ENCODE measurements at regions not wholly inside any gene's neighbourhood (a gene's known extent, or its start where the extent isn't known, plus 50 kb on each side); places are given as distances from the start of the nearest gene placed in this dataset.

DNA sequence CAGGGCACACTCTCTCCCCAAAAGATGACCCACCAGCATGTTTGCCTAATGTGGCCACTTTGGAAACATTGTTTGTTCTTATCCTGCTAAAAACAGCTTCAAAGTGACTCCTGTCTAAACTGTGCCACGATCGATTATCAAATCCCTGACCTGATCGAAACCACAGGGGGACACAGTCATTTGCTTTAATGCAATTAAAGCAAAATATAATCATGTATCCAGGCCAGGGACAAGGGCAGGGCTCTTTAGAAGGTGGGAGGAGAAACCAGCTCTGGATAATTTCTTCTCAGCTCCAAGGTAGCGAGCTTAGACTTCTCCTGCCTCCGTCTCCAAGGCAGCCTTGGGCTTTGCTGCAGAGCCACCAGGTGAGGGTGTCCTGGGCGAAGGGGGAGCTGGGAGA, 95.0 kb upstream of the HAND1 start:
- H3K27ac ChIP-seq, result no peak overlapping the region
- WGBS, 2 donors, result 89 to 90% methylated on average over 5 to 6 of the region's 6 CpGs
- no peak for DNase-seq

DNA sequence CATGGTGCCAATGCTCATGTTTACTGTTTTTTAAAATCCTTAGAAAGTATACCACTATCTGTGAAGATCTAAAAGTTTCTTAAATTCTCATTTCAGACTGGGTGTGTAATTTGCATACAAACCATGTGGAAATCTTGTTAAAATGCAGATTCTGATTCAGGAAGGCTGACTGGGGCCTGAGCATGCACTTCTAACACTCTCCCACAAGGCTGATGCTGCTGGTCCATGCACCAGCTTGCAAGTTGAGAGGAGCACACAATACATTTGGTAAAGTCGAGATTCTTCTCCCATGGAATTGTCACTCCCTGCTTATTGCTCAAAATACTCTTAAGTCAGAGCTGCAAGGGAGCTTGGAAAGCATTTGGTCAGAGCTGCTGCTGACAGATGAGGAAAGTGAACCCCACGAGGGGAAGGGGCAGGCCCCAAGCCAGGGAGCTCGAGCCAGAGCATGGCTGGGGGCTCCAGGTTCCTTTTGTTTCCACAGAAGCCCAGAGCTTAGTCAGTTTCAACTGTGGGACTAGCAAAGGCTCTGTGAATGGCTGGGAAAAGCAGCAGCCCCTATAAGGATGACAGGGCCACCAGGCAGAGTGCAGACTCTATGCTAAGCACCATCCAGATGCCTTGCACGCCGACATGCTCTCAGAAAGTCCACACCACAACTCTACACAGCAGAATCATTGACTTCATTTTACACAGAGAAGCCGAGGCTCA, 93.5 kb upstream of the HAND1 start:
- 54 to 64% methylated on average over 6 of the region's 6 CpGs for WGBS, 2 donors
- no peak for DNase-seq

More for the DNA sequence above, 95.0 kb upstream of the HAND1 start:
- Histone ChIP-seq H3K9me3 (no peaks in the 10 kb centered on the region), H3K36me3 (no peaks in the 10 kb centered on the region), H3K4me3 (no peak overlapping the region), H3K27me3 (peaks cover 0 to 73% (median 0%) of the 10 kb centered on the region in 4 donors), H3K4me1 (peaks cover 0 to 8% (median 0%) of the 10 kb centered on the region in 3 donors)
- intact Hi-C loops (cut with DNase I), result no loop called here
- no peak for TF ChIP-seq POLR2A (IDR thresholded peaks at IDR 0.05)

DNA sequence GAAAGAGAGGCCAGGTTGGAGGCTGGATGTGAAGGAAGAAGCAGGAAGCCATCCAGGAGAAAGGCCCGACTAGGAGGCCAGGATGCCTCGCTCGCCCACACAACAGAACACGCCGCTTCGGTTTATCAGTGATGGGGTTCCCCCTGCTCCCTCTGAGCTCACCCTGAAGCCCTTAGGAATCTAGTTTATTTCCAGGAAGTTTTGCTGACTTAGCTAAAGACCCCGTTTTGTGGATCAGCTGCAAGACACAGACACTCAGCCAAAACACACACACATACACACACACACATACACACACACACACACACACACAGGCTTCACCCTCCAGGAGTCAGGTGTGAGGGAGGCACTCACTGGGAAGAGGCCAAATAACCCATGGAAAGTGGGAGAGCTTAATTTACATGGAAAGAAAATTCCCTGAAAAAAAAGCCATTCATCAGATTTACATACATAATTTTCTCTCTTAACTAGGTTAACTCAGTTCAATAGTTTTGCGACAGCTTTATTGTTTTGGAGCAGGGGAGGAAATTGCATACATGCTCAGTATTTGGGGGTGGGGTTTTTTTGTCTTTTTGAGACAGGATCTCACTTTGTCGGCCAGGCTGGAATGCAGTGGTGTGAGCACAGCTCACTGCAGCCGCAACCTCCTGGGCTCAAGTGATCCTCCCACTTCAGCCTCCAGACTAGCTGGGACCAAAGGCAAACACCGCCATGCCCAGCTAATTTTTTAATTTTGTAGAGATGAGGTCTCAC, 92.7 kb upstream of the HAND1 start:
- intact Hi-C loops (cut with DNase I), result no loop called here
- no peak overlapping the region for H3K27ac ChIP-seq
- TF ChIP-seq CTCF (IDR thresholded peaks at IDR 0.05) (no peak), POLR2A (IDR thresholded peaks at IDR 0.05) (no peak)
- H3K9me3 ChIP-seq, result no peaks in the 10 kb centered on the region
- H3K4me1 ChIP-seq, result peaks cover 0 to 13% (median 0%) of the 10 kb centered on the region in 3 donors
- 70 to 81% methylated on average over 11 of the region's 11 CpGs for WGBS, 2 donors
- H3K36me3 ChIP-seq, result no peaks in the 10 kb centered on the region
- H3K27me3 ChIP-seq, result peaks cover 0 to 68% (median 0%) of the 10 kb centered on the region in 4 donors
- no peak for DNase-seq
- H3K4me3 ChIP-seq, result no peak overlapping the region

More for the DNA sequence above, 93.5 kb upstream of the HAND1 start:
- Histone ChIP-seq H3K27me3 (peaks cover 0 to 68% (median 0%) of the 10 kb centered on the region in 4 donors), H3K9me3 (no peaks in the 10 kb centered on the region), H3K4me3 (no peak overlapping the region), H3K36me3 (no peaks in the 10 kb centered on the region), H3K4me1 (peaks cover 0 to 13% (median 0%) of the 10 kb centered on the region in 3 donors), H3K27ac (no peak overlapping the region)
- intact Hi-C loops (cut with DNase I), result no loop called here
- TF ChIP-seq POLR2A (IDR thresholded peaks at IDR 0.05), result no peak
- no peak for TF ChIP-seq CTCF (IDR thresholded peaks at IDR 0.05)

- peaks cover 0 to 67% (median 0%) of the 10 kb centered on the region in 4 donors for H3K27me3 ChIP-seq
- intact Hi-C loops (cut with DNase I), result no loop called here
- no peak for TF ChIP-seq POLR2A (IDR thresholded peaks at IDR 0.05)
- TF ChIP-seq CTCF (IDR thresholded peaks at IDR 0.05), result no peak
- no peak overlapping the region for H3K4me3 ChIP-seq
- H3K27ac ChIP-seq, result no peak overlapping the region
- H3K9me3 ChIP-seq, result no peaks in the 10 kb centered on the region
- 26 to 57% methylated on average over 5 of the region's 6 CpGs for WGBS, 2 donors
- peaks cover 0 to 13% (median 0%) of the 10 kb centered on the region in 3 donors for H3K4me1 ChIP-seq
- no peaks in the 10 kb centered on the region for H3K36me3 ChIP-seq
- DNase-seq, result no peak
Observed at GRCh38 chr5:154568589-154568988, 90.6 kb upstream of the HAND1 start.

- Histone ChIP-seq H3K4me3 (no peak overlapping the region), H3K4me1 (peaks cover 0 to 13% (median 0%) of the 10 kb centered on the region in 3 donors)
Observed at GRCh38 chr5:154567155-154567554, 89.1 kb upstream of the HAND1 start.

More at GRCh38 chr5:154567155-154567554, 89.1 kb upstream of the HAND1 start:
- no peak for TF ChIP-seq CTCF (IDR thresholded peaks at IDR 0.05)
- no peak for TF ChIP-seq POLR2A (IDR thresholded peaks at IDR 0.05)
- intact Hi-C loops (cut with DNase I), result no loop called here
- no peak for DNase-seq
- Histone ChIP-seq H3K36me3 (no peaks in the 10 kb centered on the region), H3K9me3 (no peaks in the 10 kb centered on the region), H3K27ac (no peak overlapping the region), H3K27me3 (peaks cover 0 to 55% (median 0%) of the 10 kb centered on the region in 4 donors)
- WGBS, 2 donors, result 69 to 85% methylated on average over 6 of the region's 6 CpGs

All from esophagus squamous epithelium (tissue), 5 donors.